Suprapubic skin (tissue), 4 donors: ENCODE measurements at regions not wholly inside any gene's neighbourhood (a gene's known extent, or its start where the extent isn't known, plus 50 kb on each side); places are given as distances from the start of the nearest gene placed in this dataset.

Experiments used
- CTCF ChIP-seq, 2 donors: fragments of 200-600 bp in 1 of 2; fragments of 450-650 bp in 1 of 2; sonication (generic) in 1 of 2; IDR thresholded peaks; one replicate each; pipeline ENCODE4 v1.5.1; 2016 to 2019; ENCODE audit warnings: antibody characterized with exemption in 2 of 2, mild to moderate bottlenecking in 1 of 2, moderate library complexity in 1 of 2
- EP300 ChIP-seq: sonication (generic); formaldehyde crosslinking; IDR thresholded peaks from one replicate; pipeline ENCODE4 v1.6.1; 2017; ENCODE audit warnings: antibody characterized with exemption
- POLR2A ChIP-seq, 2 donors: fragments of 450-650 bp; IDR thresholded peaks; one replicate each; pipeline ENCODE4 v1.6.1; 2017; ENCODE audit warnings: antibody characterized with exemption in 2 of 2, mild to moderate bottlenecking in 2 of 2, moderate library complexity in 2 of 2
- POLR2AphosphoS5 ChIP-seq, 3 donors: sonication (generic); formaldehyde crosslinking; IDR thresholded peaks; one replicate each; pipeline ENCODE4 v1.6.1; 2017; ENCODE audit warnings: antibody characterized with exemption in 3 of 3

GRCh38 chr2:157159221-157159934 lies 98.1 kb upstream of the GALNT5 start:
- TF ChIP-seq POLR2A (IDR thresholded peaks at IDR 0.05) (no peak), POLR2AphosphoS5 (IDR thresholded peaks at IDR 0.05) (no peak), CTCF (IDR thresholded peaks at IDR 0.05) (no peak), EP300 (no peak)
